HepG2 (cell line): ENCODE measurements at regions not wholly inside any gene's neighbourhood (a gene's known extent, or its start where the extent isn't known, plus 50 kb on each side); places are given as distances from the start of the nearest gene placed in this dataset.

ENCODE experiments used
- ATAC-seq: fragments of 200-7000 bp; cut with Tn5 transposase; 3 replicates; pipeline ENCODE4 v1.9.1; 2020; ENCODE audit warnings: mild to moderate bottlenecking, moderate library complexity
- BruUV-seq: library from RNA; stranded (reverse); fragments of 400-500 nt; replicated peaks from 2 replicates; lab custom pipeline; 2021; lab: Mats Ljungman, UMichigan
- CTCF ChIA-PET: fragments of 300-600 bp; formaldehyde crosslinking; extraction: SDS; loops from one replicate; lab custom pipeline; 2021; ENCODE audit warnings: low total read pairs, inconsistent platforms, low intra/inter-chr PET ratio; lab: Yijun Ruan, JAX
- POLR2A ChIA-PET: fragments of 350-600 bp; sonication (Branson Sonifier 250); formaldehyde crosslinking; loops from one replicate; lab custom pipeline; 2020; ENCODE audit warnings: antibody characterized with exemption, inconsistent platforms; lab: Yijun Ruan, JAX
- DNase-seq: peaks from one replicate; pipeline ENCODE4 v3.0.0-alpha.2; 2015; ENCODE audit warnings: low spot score
- FAIRE-seq: peaks from 3 replicates; lab custom pipeline; 2011; peaks lifted over from hg19 to GRCh38; lab: Jason Lieb, UNC
- H2AFZ ChIP-seq: one replicate; pipeline ENCODE4 v1.6.1; 2011; ENCODE audit warnings: low read length, inconsistent platforms
- H3K27ac ChIP-seq: fragments of 300-600 bp; 3 replicates; pipeline ENCODE4 v1.8.0; 2011; ENCODE audit warnings: mixed run types, mild to moderate bottlenecking, mixed read lengths, low read length, inconsistent platforms; ENCODE audit not compliant: insufficient read depth; ENCODE audit errors: extremely low read length
- H3K27me3 ChIP-seq, 2 experiments: fragments of 200-600 bp in 1 of 2; 2 replicates in 1 of 2; 3 replicates in 1 of 2; pipeline versions ENCODE4 v1.6.0 to v1.8.0; 2011; ENCODE audit warnings: low read length in 2 of 2, mild to moderate bottlenecking in 2 of 2, moderate library complexity in 2 of 2, inconsistent platforms in 1 of 2; ENCODE audit not compliant: insufficient read depth in 2 of 2, control insufficient read depth in 1 of 2
- H3K36me3 ChIP-seq, 2 experiments: fragments of 200-600 bp in 1 of 2; replicated peaks in 1 of 2; 2 replicates in 1 of 2; 3 replicates in 1 of 2; pipeline versions ENCODE4 v1.5.1 to v1.8.0; 2011; ENCODE audit warnings: low read length in 2 of 2, inconsistent platforms in 1 of 2; ENCODE audit not compliant: insufficient read depth in 2 of 2, control insufficient read depth in 1 of 2
- H3K4me1 ChIP-seq: 2 replicates; pipeline ENCODE4 v1.5.1; 2012; ENCODE audit warnings: low read length, inconsistent platforms; ENCODE audit not compliant: insufficient read depth
- H3K4me2 ChIP-seq: 2 replicates; pipeline ENCODE4 v1.6.0; 2011; ENCODE audit warnings: low read depth, low read length, inconsistent platforms
- H3K4me3 ChIP-seq, 3 experiments: fragments of 200-600 bp in 1 of 3; sonication (generic), shearing (Covaris generic) in 1 of 3; replicated peaks in 1 of 3; 2 replicates each; pipeline ENCODE4 v1.5.1; 2011 to 2016; ENCODE audit warnings: low read length in 3 of 3, inconsistent platforms in 2 of 3, low read depth in 2 of 3, mild to moderate bottlenecking in 2 of 3, control low read depth in 1 of 3, mixed read lengths in 1 of 3; ENCODE audit not compliant: insufficient read depth in 1 of 3
- H3K79me2 ChIP-seq: one replicate; pipeline ENCODE4 v1.6.1; 2011; ENCODE audit warnings: low read length, inconsistent platforms; ENCODE audit not compliant: insufficient read depth
- H3K9ac ChIP-seq: 2 replicates; pipeline ENCODE4 v1.6.0; 2011; ENCODE audit warnings: mild to moderate bottlenecking, low read depth, low read length, inconsistent platforms; ENCODE audit not compliant: insufficient read depth
- H3K9me3 ChIP-seq: 2 replicates; pipeline ENCODE4 v1.5.1; 2012; ENCODE audit warnings: mild to moderate bottlenecking, low read length
- H4K20me1 ChIP-seq: 2 replicates; pipeline ENCODE4 v1.6.0; 2011; ENCODE audit warnings: inconsistent platforms, mild to moderate bottlenecking, low read length, moderate library complexity; ENCODE audit not compliant: insufficient read depth
- ARNT ChIP-seq: fragments of 450-650 bp; IDR thresholded peaks from 2 replicates; pipeline ENCODE4 v1.6.1; 2017
- ASH2L ChIP-seq: fragments of 300-600, 200-600 bp; sonication (generic); IDR thresholded peaks from 2 replicates; pipeline ENCODE4 v1.7.0; 2017; ENCODE audit warnings: low read depth, mild to moderate bottlenecking, moderate library complexity, mixed read lengths, low read length; ENCODE audit not compliant: insufficient read length
- DZIP1 ChIP-seq: sonication (generic); formaldehyde crosslinking; IDR thresholded peaks from 2 replicates; pipeline ENCODE4 v1.5.0; 2020; ENCODE audit warnings: mild to moderate bottlenecking, missing genetic modification reagents
- FOXA1 ChIP-seq, 2 experiments: fragments of 450-650 bp in 1 of 2; sonication (generic) in 1 of 2; formaldehyde crosslinking in 1 of 2; IDR thresholded peaks; 2 replicates each; pipeline versions ENCODE4 v1.4.0 to v1.6.1; 2016 to 2020; ENCODE audit warnings: missing genetic modification reagents in 1 of 2
- LRRFIP1 ChIP-seq: sonication (generic); formaldehyde crosslinking; conservative IDR thresholded peaks from 2 replicates; pipeline ENCODE4 v1.4.0; 2020; ENCODE audit warnings: missing genetic modification reagents
- NFRKB ChIP-seq: fragments of 450-650 bp; IDR thresholded peaks from 2 replicates; pipeline ENCODE4 v1.6.1; 2017
- PAX8 ChIP-seq: sonication (generic); formaldehyde crosslinking; IDR thresholded peaks from 2 replicates; pipeline ENCODE4 v1.8.0; 2022; ENCODE audit warnings: mild to moderate bottlenecking, missing genetic modification reagents, borderline replicate concordance
- PHF8 ChIP-seq: sonication (generic); formaldehyde crosslinking; IDR thresholded peaks from 2 replicates; pipeline ENCODE4 v1.5.0; 2020; ENCODE audit warnings: missing genetic modification reagents
- RORA ChIP-seq: sonication (generic); formaldehyde crosslinking; IDR thresholded peaks from 2 replicates; pipeline ENCODE4 v1.5.0; 2020; ENCODE audit warnings: mild to moderate bottlenecking, missing genetic modification reagents, moderate library complexity
- SNAPC4 ChIP-seq: sonication (generic); formaldehyde crosslinking; IDR thresholded peaks from 2 replicates; pipeline ENCODE4 v1.4.0; 2020; ENCODE audit warnings: mild to moderate bottlenecking, missing genetic modification reagents
- SOX13 ChIP-seq, 3 experiments: fragments of 450-650 bp in 1 of 3; sonication (generic) in 1 of 3; formaldehyde crosslinking in 1 of 3; IDR thresholded peaks in 2 of 3; conservative IDR thresholded peaks in 1 of 3; 2 replicates each; pipeline versions ENCODE4 v1.5.0 to v1.6.1; 2016 to 2020; ENCODE audit warnings: antibody characterized with exemption in 1 of 3, mild to moderate bottlenecking in 1 of 3, missing compliant biosample characterization in 1 of 3, missing genetic modification reagents in 1 of 3, moderate library complexity in 1 of 3
- SRY ChIP-seq: sonication (generic); formaldehyde crosslinking; IDR thresholded peaks from 2 replicates; pipeline ENCODE4 v1.8.0; 2022; ENCODE audit warnings: mild to moderate bottlenecking, missing genetic modification reagents
- ZNF17 ChIP-seq: sonication (generic); formaldehyde crosslinking; IDR thresholded peaks from 2 replicates; pipeline ENCODE4 v1.5.0; 2020; ENCODE audit warnings: mild to moderate bottlenecking, missing genetic modification reagents
- in situ Hi-C: cut with HindIII; loops from 2 replicates; pipeline ENCODE4 v1.10.0; 2017; ENCODE audit warnings: low pct_unique_long_range_greater_than_20kb; ENCODE audit not compliant: extremely low pct_ligation_motif_present
- intact Hi-C: fragments of 100-400 bp; cut with micrococcal nuclease; formaldehyde crosslinking; loops from one replicate; pipeline ENCODE4 v1.10.0; 2022; ENCODE audit not compliant: unreplicated experiment

- in situ Hi-C loops (no loop called here), intact Hi-C loops (no loop called here)
- H3K79me2 ChIP-seq = no peaks in the 10 kb centered on the region
- H3K27me3 ChIP-seq = no peaks in the 10 kb centered on the region
- no peak overlapping the region for H2AFZ ChIP-seq
- H3K9me3 ChIP-seq = no peaks in the 10 kb centered on the region
- H3K4me1 ChIP-seq = no peaks in the 10 kb centered on the region
- H3K9ac ChIP-seq = no peak overlapping the region
- H3K27ac ChIP-seq = no peak overlapping the region
- BruUV-seq = no TSS peak
- DNase-seq = no peak
- CTCF ChIA-PET = no interaction called here
- H3K4me2 ChIP-seq = no peak overlapping the region
- POLR2A ChIA-PET = no interaction called here
- H3K4me3 ChIP-seq = no peak overlapping the region
- ATAC-seq = no peak
- FAIRE-seq = no peak
- no peaks in the 10 kb centered on the region for H4K20me1 ChIP-seq
- H3K36me3 ChIP-seq = no peaks in the 10 kb centered on the region
- TF ChIP-seq PAX8 (CRISPR knock-in tag) (no peak), SOX13 (IDR thresholded peaks at IDR 0.05) (no peak), SOX13 (CRISPR knock-in tag; conservative IDR thresholded peaks at IDR 0.05 in 1 of 2, IDR thresholded peaks at IDR 0.05 in 1 of 2) (no peak), LRRFIP1 (CRISPR knock-in tag) (no peak), PHF8 (no peak), ASH2L (no peak), SRY (no peak), NFRKB (no peak), ARNT (no peak), FOXA1 (IDR thresholded peaks at IDR 0.05) (no peak), FOXA1 (CRISPR knock-in tag; IDR thresholded peaks at IDR 0.05) (no peak), RORA (CRISPR knock-in tag) (no peak), ZNF17 (CRISPR knock-in tag) (no peak), SNAPC4 (CRISPR knock-in tag) (no peak), DZIP1 (CRISPR knock-in tag) (no peak)
These were observed 516.3 kb upstream of the KCND2 start for GRCh38 chr7:119756687-119757086.
